WERI-Rb-1 (cell line): ENCODE measurements at regions not wholly inside any gene's neighbourhood (a gene's known extent, or its start where the extent isn't known, plus 50 kb on each side); places are given as distances from the start of the nearest gene placed in this dataset.
"Not testable (repeated sequence)": the region's sequence is repeated elsewhere in the genome, so short reads cannot be mapped to it uniquely, and the experiment has no call there.

Source experiments
- DNase-seq: peaks from one replicate; pipeline ENCODE4 v3.0.0-alpha.2; 2020
- H3K27ac ChIP-seq: fragments of 250-450 bp; sonication (Bioruptor Pico); 2 replicates; pipeline ENCODE4 v1.5.1; 2020; ENCODE audit warnings: mild to moderate bottlenecking, moderate library complexity
- H3K27me3 ChIP-seq: fragments of 250-450 bp; sonication (Bioruptor Pico); 2 replicates; pipeline ENCODE4 v1.5.1; 2021; ENCODE audit warnings: mild to moderate bottlenecking, low read depth, moderate library complexity; ENCODE audit not compliant: insufficient read depth, severe bottlenecking
- H3K36me3 ChIP-seq: fragments of 250-450 bp; sonication (Bioruptor Pico); 2 replicates; pipeline ENCODE4 v1.5.1; 2020; ENCODE audit warnings: mild to moderate bottlenecking, moderate library complexity
- H3K4me3 ChIP-seq: 2 replicates; pipeline ENCODE4 v1.5.1; 2011; ENCODE audit warnings: low read depth, mild to moderate bottlenecking, control low read depth, low read length
- H3K9me3 ChIP-seq: fragments of 250-450 bp; sonication (Bioruptor Pico); 2 replicates; pipeline ENCODE4 v1.5.1; 2021; ENCODE audit warnings: mild to moderate bottlenecking, moderate library complexity; ENCODE audit not compliant: severe bottlenecking
- CTCF ChIP-seq: IDR thresholded peaks from 2 replicates; pipeline ENCODE4 v1.5.1; 2011; ENCODE audit warnings: low read depth, mild to moderate bottlenecking, control low read depth, inconsistent platforms, low read length

GRCh38 chr2:209269024-209269423, 154.8 kb upstream of the MAP2 start:
- DNase-seq, result no peak
- Histone ChIP-seq H3K4me3 (no peak overlapping the region), H3K9me3 (no peaks in the 10 kb centered on the region), H3K27ac (no peak overlapping the region), H3K27me3 (no peaks in the 10 kb centered on the region), H3K36me3 (no peaks in the 10 kb centered on the region)
- no peak for TF ChIP-seq CTCF

- Histone ChIP-seq H3K27me3 (no peaks in the 10 kb centered on the region), H3K36me3 (no peaks in the 10 kb centered on the region), H3K4me3 (no peak overlapping the region), H3K27ac (no peak overlapping the region), H3K9me3 (no peaks in the 10 kb centered on the region)
- no peak for DNase-seq
- no peak for TF ChIP-seq CTCF
Measured at GRCh38 chr2:209276000-209276399, 147.8 kb upstream of the MAP2 start.

- Histone ChIP-seq H3K36me3 (no peaks in the 10 kb centered on the region), H3K9me3 (no peaks in the 10 kb centered on the region), H3K4me3 (no peak overlapping the region), H3K27me3 (no peaks in the 10 kb centered on the region), H3K27ac (no peak overlapping the region)
- TF ChIP-seq CTCF, result no peak
- no peak for DNase-seq
Measured at GRCh38 chr2:209277444-209277843, 146.4 kb upstream of the MAP2 start.

- H3K9me3 ChIP-seq, result no peaks in the 10 kb centered on the region
- TF ChIP-seq CTCF, result no peak
- no peak overlapping the region for H3K27ac ChIP-seq
- no peaks in the 10 kb centered on the region for H3K27me3 ChIP-seq
- H3K4me3 ChIP-seq, result no peak overlapping the region
- no peaks in the 10 kb centered on the region for H3K36me3 ChIP-seq
- no peak for DNase-seq
Measured at GRCh38 chr2:209298601-209299000, 125.2 kb upstream of the MAP2 start.

GRCh38 chr2:209299478-209299877, 124.4 kb upstream of the MAP2 start:
- not testable (repeated sequence) for H3K27me3 ChIP-seq, H3K9me3 ChIP-seq, DNase-seq, H3K4me3 ChIP-seq, H3K36me3 ChIP-seq, H3K27ac ChIP-seq

- H3K4me3 ChIP-seq, H3K27me3 ChIP-seq, H3K27ac ChIP-seq, H3K36me3 ChIP-seq, H3K9me3 ChIP-seq: not testable (repeated sequence)
- peak; percentile 83 for DNase-seq
Measured at GRCh38 chr2:209300766-209301165, 123.1 kb upstream of the MAP2 start.

- no peak for DNase-seq
- TF ChIP-seq CTCF, result no peak
- no peaks in the 10 kb centered on the region for H3K9me3 ChIP-seq
- no peaks in the 10 kb centered on the region for H3K36me3 ChIP-seq
- no peak overlapping the region for H3K4me3 ChIP-seq
- H3K27me3 ChIP-seq, result no peaks in the 10 kb centered on the region
- H3K27ac ChIP-seq, result no peak overlapping the region
Measured at GRCh38 chr2:209305026-209305425, 118.8 kb upstream of the MAP2 start.
